HG03039 (cell line): ENCODE measurements at regions not wholly inside any gene's neighbourhood (a gene's known extent, or its start where the extent isn't known, plus 50 kb on each side); places are given as distances from the start of the nearest gene placed in this dataset.
"Not testable (repeated sequence)": the region's sequence is repeated elsewhere in the genome, so short reads cannot be mapped to it uniquely, and the experiment has no call there.

Experiments used
- ATAC-seq: cut with Tn5 transposase; IDR thresholded peaks from one replicate; pipeline ENCODE4 v1.9.1; 2021; ENCODE audit warnings: mild to moderate bottlenecking, moderate library complexity; ENCODE audit not compliant: unreplicated experiment

GRCh38 chr10:64283621-64284020 is 762.4 kb downstream of the REEP3 start:
- ATAC-seq: no peak

GRCh38 chr10:64286533-64286932 is 765.3 kb downstream of the REEP3 start:
- no peak for ATAC-seq

- ATAC-seq: no peak
Measured at GRCh38 chr10:64288404-64288803, 767.2 kb downstream of the REEP3 start.

GRCh38 chr10:64303566-64303965 is 782.4 kb downstream of the REEP3 start:
- no peak for ATAC-seq

- no peak for ATAC-seq
Measured at GRCh38 chr10:64306729-64307327, 785.6 kb downstream of the REEP3 start.

GRCh38 chr10:64312876-64313275 is 791.7 kb downstream of the REEP3 start:
- ATAC-seq: no peak

GRCh38 chr10:64313967-64314366 is 792.8 kb downstream of the REEP3 start:
- no peak for ATAC-seq

- no peak for ATAC-seq
Measured at GRCh38 chr10:64316416-64316815, 795.2 kb downstream of the REEP3 start.

GRCh38 chr10:64316833-64317232 is 795.6 kb downstream of the REEP3 start:
- no peak for ATAC-seq

- no peak for ATAC-seq
Measured at GRCh38 chr10:64320448-64320847, 799.2 kb downstream of the REEP3 start.

- ATAC-seq: no peak
Measured at GRCh38 chr10:64329510-64329909, 808.3 kb downstream of the REEP3 start.

GRCh38 chr10:64332551-64332950 is 811.4 kb downstream of the REEP3 start:
- ATAC-seq: no peak

- ATAC-seq: no peak
Measured at GRCh38 chr10:64334084-64334483, 812.9 kb downstream of the REEP3 start.

GRCh38 chr10:64344211-64344610 is 823.0 kb downstream of the REEP3 start:
- ATAC-seq: no peak

- no peak for ATAC-seq
Measured at GRCh38 chr10:64345856-64346255, 824.7 kb downstream of the REEP3 start.

GRCh38 chr10:64346389-64346788 is 825.2 kb downstream of the REEP3 start:
- ATAC-seq: no peak

GRCh38 chr10:64350665-64351064 is 829.5 kb downstream of the REEP3 start:
- ATAC-seq: no peak

- ATAC-seq: no peak
Measured at GRCh38 chr10:64358907-64359306, 837.7 kb downstream of the REEP3 start.

GRCh38 chr10:64360240-64360639 is 839.0 kb downstream of the REEP3 start:
- not testable (repeated sequence) for ATAC-seq

GRCh38 chr10:64363687-64364086 is 842.5 kb downstream of the REEP3 start:
- no peak for ATAC-seq

- ATAC-seq: no peak
Measured at GRCh38 chr10:64365663-64366062, 844.5 kb downstream of the REEP3 start.

- ATAC-seq: no peak
Measured at GRCh38 chr10:64368298-64368697, 847.1 kb downstream of the REEP3 start.
